B cell (primary cell): ENCODE measurements at regions not wholly inside any gene's neighbourhood (a gene's known extent, or its start where the extent isn't known, plus 50 kb on each side); places are given as distances from the start of the nearest gene placed in this dataset.

Experiments used
- CTCF ChIP-seq: fragments of 200-600 bp; IDR thresholded peaks from one replicate; pipeline ENCODE4 v1.8.0; 2022; ENCODE audit warnings: antibody characterized with exemption, mild to moderate bottlenecking
- EZH2 ChIP-seq: IDR thresholded peaks from 2 replicates; pipeline ENCODE4 v1.6.1; 2012; ENCODE audit warnings: borderline replicate concordance, low read depth, mild to moderate bottlenecking, moderate library complexity, low read length; ENCODE audit not compliant: insufficient read depth, poor library complexity, severe bottlenecking

DNA sequence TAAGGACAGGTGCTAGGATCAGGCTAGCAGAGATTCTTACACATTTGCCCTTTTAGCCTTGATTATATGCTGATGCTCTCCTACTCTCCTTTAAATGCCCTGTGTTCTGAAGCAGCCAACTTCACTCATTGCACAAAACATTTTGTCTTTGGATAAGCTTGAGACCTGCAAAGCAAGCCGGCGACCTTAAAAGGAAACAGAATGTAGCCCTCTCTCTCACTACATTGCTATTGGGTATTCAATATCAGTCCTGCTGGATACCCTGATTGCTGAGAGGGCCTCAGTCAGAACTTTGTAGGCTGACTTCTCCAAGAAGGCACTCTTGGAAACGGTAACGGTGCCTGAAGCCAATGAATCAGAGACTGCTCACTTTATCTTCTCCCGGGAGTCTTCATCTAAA lies 528.9 kb downstream of the DTWD2 start:
- TF ChIP-seq CTCF: no peak
- no peak for TF ChIP-seq EZH2
